ENCODE measurements at regions not wholly inside any gene's neighbourhood (a gene's known extent, or its start where the extent isn't known, plus 50 kb on each side); places are given as distances from the start of the nearest gene placed in this dataset.

DNA sequence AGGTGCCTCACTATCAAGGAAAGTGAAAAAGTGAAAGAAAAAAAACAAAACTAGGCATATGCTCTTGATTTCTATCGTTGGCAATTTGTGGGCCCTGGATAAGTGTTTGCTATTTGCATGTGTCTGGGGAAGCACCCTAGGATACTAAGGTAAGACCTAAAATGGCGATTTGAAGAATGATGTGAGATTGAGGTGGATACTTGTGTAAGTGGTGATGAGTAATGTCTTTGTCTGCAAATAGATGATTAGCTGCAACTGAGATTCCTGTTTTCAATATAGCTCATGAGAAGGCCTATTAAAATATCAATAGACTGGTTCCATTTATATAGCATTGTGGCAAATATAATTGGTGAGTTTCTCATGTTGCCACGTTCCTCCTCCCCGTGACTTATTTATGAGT, 261.7 kb downstream of the NEDD1 start:
- H3K27ac Mint-ChIP-seq, result no peak overlapping the region
- no peaks in the 10 kb centered on the region for H3K4me1 Mint-ChIP-seq (ENCODE audit: low read depth)

DNA sequence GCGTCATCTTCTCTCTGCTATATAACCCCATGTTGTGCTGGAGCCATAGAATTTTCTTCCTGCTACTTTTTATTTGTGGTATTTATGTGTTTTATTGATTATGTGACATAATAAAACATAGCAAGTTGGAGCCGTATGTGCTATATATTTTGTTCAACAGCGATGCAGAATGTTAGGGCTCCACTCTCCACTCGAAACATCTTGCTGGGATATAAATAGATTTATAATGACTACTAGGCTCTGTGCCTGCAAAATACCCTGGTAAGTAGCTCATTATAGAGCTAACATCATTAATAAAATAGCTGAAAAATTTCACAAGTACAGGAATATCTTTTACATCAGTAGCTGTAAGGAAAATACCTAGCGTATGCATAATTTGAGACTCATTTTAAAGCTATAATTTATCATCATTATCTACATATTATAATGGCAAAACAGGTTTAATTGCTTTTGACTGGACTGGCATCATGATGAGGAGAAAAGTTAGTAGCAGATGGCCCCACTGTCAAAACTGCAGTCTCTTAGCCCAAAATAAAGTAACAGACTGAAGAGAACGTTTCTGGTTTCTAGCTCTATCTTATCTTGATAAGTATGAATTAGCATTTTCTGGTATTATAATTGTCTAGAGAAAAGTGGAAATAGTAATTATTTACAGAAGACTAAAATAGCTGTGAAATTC, 263.0 kb downstream of the NEDD1 start:
- Mint-ChIP-seq H3K4me1 (ENCODE audit: low read depth) (no peaks in the 10 kb centered on the region), H3K4me3 (no peak overlapping the region), H3K9me3 (no peaks in the 10 kb centered on the region), H3K27ac (no peak overlapping the region), H3K36me3 (ENCODE audit: low read depth) (no peaks in the 10 kb centered on the region), H3K27me3 (ENCODE audit: insufficient read depth) (peaks cover 1% of the 10 kb centered on the region)
- intact Hi-C loops (cut with micrococcal nuclease), result no loop called here
- DNase-seq (ENCODE audit: low spot score), result no peak

More for the DNA sequence above, 261.7 kb downstream of the NEDD1 start:
- Mint-ChIP-seq H3K36me3 (ENCODE audit: low read depth) (no peaks in the 10 kb centered on the region), H3K4me3 (no peak overlapping the region), H3K9me3 (no peaks in the 10 kb centered on the region), H3K27me3 (ENCODE audit: insufficient read depth) (peaks cover 1% of the 10 kb centered on the region)
- no peak for DNase-seq (ENCODE audit: low spot score)
- intact Hi-C loops (cut with micrococcal nuclease), result no loop called here

DNA sequence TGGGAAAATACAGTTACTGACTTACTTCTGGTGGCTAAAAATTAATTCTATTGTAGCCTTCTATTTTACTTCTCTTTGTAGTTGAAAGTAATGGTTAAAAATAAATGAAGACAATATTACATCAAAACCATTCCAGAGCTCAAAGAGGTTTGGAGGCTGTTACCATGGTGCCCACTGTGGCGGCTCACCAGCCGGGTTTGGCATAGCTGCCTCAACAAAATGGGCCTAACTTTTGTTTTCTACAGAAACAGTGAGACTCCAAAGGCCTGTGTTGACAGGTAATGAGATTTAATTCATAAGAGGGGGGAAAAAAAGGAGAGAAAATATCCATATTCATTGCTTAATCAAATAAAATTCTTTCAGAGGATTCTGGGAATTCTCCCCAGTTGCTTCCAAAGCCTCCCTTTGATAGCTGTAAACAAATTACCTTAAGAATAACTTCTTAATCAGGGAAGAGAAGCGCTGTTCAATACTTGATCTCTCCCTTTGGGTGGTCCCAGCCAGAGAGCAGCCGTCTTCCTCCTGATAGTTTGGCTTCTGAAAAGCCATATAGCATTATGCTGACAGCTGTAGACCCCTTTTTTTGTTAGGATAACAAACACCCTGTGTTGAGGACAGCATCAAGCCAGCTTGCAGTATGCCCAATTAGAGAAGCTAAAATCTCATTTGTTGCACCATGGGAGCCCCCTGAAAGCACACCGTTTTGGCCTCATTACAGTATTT, 266.8 kb downstream of the NEDD1 start:
- DNase-seq (ENCODE audit: low spot score), result no peak
- H3K4me3 Mint-ChIP-seq, result no peak overlapping the region
- no peaks in the 10 kb centered on the region for H3K36me3 Mint-ChIP-seq (ENCODE audit: low read depth)
- intact Hi-C loops (cut with micrococcal nuclease), result no loop called here
- H3K4me1 Mint-ChIP-seq (ENCODE audit: low read depth), result no peaks in the 10 kb centered on the region
- H3K9me3 Mint-ChIP-seq, result no peaks in the 10 kb centered on the region
- no peak overlapping the region for H3K27ac Mint-ChIP-seq
- peaks cover 1% of the 10 kb centered on the region for H3K27me3 Mint-ChIP-seq (ENCODE audit: insufficient read depth)

DNA sequence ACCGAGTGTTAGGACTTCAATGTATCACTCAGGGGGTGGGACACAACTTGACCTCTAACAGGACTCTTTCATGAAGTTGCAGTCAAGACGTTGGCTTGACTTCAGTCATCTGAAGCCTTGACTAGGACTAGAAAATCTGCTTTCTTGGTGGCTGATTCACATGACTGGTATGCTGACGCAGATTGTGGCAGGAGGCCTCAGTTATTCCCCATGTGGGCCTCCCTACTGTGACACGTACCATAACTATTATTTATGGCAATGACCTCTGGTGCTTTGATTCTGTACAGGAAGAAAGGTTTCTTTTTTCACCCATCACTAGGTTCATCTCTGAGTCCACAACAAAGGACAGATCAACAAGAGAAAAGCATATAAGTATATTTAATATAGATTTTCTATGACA, 270.4 kb downstream of the NEDD1 start:
- no peak overlapping the region for H3K4me3 Mint-ChIP-seq
- no peaks in the 10 kb centered on the region for H3K9me3 Mint-ChIP-seq
- no peaks in the 10 kb centered on the region for H3K36me3 Mint-ChIP-seq (ENCODE audit: low read depth)
- intact Hi-C loops (cut with micrococcal nuclease), result no loop called here
- no peaks in the 10 kb centered on the region for H3K4me1 Mint-ChIP-seq (ENCODE audit: low read depth)
- H3K27me3 Mint-ChIP-seq (ENCODE audit: insufficient read depth), result peaks cover 1% of the 10 kb centered on the region
- no peak overlapping the region for H3K27ac Mint-ChIP-seq
- DNase-seq (ENCODE audit: low spot score), result no peak

DNA sequence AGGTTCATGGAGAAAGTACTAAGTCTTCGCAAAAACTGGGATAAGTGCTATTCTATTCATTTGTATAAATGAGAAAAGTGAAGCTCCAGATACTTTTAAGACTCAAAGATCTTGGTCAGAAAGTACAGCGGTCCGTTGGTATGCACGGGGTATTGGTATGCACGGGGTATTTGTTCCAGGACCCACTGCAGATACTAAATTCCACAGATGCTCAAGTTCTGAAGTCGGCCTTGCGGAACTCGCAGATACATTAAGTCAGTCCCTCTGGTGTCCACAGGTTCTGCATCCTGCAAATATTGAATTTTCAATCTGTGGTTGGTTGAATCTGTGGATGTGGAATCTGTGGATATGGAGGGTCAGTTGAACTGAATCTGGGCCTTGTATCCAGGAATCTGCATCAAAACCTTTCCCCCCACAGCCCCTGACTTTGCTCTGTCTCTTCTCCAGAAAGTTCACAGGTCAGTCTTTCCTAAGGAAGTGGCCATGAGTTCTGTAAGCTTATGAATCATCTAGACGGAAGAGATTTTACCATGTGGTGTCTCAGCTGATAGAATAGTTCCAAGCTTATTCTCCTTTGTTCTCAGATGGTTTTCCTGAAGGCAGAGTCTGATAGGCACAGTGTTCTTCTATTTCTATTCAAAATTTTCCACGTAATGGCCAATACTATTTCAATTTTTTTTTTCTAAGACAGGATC, 274.7 kb downstream of the NEDD1 start:
- Mint-ChIP-seq H3K4me3 (no peak overlapping the region), H3K27me3 (ENCODE audit: insufficient read depth) (no peaks in the 10 kb centered on the region), H3K9me3 (no peaks in the 10 kb centered on the region), H3K36me3 (ENCODE audit: low read depth) (no peaks in the 10 kb centered on the region), H3K4me1 (ENCODE audit: low read depth) (no peaks in the 10 kb centered on the region), H3K27ac (no peak overlapping the region)
- no peak for DNase-seq (ENCODE audit: low spot score)
- intact Hi-C loops (cut with micrococcal nuclease), result no loop called here

DNA sequence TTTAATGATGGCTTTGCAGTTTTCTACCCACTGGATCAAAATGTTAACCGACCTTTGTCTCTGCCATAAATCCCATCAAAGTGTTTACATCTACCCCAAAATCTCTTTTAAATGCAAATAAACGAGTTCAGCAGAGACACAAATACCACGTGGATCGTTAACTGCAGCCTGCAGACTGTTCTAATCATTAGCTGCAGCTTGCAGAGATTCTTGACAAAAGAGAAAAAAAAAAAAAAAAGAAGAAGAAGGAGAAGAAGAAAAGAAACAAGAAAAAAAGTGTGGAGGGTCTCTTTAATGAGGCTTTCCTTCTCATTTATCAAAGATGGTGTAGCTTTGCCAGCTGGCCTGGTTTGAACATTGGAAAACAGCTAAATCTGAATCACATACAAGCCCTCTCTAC, 275.7 kb downstream of the NEDD1 start:
- DNase-seq (ENCODE audit: low spot score), result no peak
- Mint-ChIP-seq H3K27ac (no peak overlapping the region), H3K36me3 (ENCODE audit: low read depth) (no peaks in the 10 kb centered on the region), H3K9me3 (no peaks in the 10 kb centered on the region), H3K4me3 (no peak overlapping the region), H3K4me1 (ENCODE audit: low read depth) (no peaks in the 10 kb centered on the region), H3K27me3 (ENCODE audit: insufficient read depth) (no peaks in the 10 kb centered on the region)
- intact Hi-C loops (cut with micrococcal nuclease), result no loop called here

DNA sequence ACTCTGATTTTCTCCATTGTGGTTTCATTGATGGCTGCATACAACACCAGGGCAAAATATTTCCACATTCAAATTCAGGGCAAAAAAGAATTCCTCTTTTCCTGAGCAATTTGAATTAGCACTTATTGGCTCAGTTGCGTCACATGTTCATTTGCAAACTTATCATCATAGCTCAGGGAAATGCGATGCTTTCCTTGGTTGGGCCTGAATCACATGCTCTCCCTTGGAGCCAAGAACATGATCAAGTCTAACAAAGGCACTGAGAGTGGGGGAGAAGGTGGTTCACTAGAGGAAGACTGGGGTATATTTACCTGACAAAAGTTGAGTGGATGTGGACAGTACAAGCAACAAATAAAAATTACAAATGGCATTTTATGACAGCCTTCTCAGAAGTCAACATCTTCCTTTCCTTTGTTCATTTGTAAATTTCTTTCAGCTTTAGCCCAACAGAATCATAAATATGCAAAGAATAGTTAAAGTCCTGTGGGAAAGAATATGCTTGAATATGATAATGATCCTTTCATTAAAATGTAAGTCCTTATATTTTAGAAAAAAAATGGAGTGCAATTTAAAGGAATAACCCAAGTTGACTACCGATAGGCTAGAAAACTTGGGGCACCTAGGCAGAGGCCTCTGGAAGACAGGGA, 277.2 kb downstream of the NEDD1 start:
- intact Hi-C loops (cut with micrococcal nuclease), result no loop called here
- Mint-ChIP-seq H3K4me3 (no peak overlapping the region), H3K36me3 (ENCODE audit: low read depth) (no peaks in the 10 kb centered on the region), H3K9me3 (no peaks in the 10 kb centered on the region), H3K4me1 (ENCODE audit: low read depth) (no peaks in the 10 kb centered on the region), H3K27me3 (ENCODE audit: insufficient read depth) (no peaks in the 10 kb centered on the region), H3K27ac (no peak overlapping the region)
- DNase-seq (ENCODE audit: low spot score), result no peak

DNA sequence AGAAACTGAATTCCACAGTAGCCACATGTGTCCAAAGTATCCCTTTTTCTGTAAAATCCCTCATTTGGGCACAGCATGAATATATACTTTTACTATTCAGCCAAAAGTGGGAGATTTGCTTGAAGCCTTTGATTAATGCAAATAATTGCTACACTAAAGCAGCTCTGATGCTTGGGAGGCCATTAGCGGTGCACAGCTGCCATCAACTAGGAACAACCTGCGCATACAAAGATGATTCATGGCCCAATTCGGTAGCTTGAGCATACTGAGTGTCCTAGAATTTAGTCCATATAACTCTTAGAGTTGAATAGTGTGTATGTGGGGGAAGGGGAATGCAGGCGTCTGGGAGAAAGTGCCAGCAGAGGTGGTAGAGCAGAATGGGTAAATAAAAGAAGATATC, 277.0 kb upstream of the RMST start:
- Mint-ChIP-seq H3K27ac (no peak overlapping the region), H3K4me3 (no peak overlapping the region), H3K36me3 (ENCODE audit: low read depth) (no peaks in the 10 kb centered on the region), H3K9me3 (no peaks in the 10 kb centered on the region), H3K4me1 (ENCODE audit: low read depth) (no peaks in the 10 kb centered on the region), H3K27me3 (ENCODE audit: insufficient read depth) (no peaks in the 10 kb centered on the region)
- intact Hi-C loops (cut with micrococcal nuclease), result no loop called here
- no peak for DNase-seq (ENCODE audit: low spot score)

DNA sequence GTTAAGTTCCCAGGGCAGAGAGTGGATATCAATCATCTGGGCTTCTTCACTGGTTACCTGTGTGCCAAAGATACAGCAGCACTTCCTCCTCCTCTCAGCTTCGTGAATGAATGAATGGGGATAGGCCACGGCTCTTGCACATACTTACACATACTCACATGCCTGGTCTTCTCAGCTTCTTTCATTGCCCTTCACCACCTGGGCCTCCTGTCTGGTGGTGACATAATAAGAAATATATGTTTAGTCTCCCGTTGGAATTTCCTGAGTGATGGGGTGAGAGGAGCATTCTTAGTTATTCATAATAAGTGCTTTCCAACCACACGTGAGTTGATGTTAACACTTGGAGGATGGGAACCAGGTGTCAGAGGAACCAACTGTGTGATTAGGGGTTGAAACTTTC, 268.1 kb upstream of the RMST start:
- H3K36me3 Mint-ChIP-seq (ENCODE audit: low read depth), result no peaks in the 10 kb centered on the region

DNA sequence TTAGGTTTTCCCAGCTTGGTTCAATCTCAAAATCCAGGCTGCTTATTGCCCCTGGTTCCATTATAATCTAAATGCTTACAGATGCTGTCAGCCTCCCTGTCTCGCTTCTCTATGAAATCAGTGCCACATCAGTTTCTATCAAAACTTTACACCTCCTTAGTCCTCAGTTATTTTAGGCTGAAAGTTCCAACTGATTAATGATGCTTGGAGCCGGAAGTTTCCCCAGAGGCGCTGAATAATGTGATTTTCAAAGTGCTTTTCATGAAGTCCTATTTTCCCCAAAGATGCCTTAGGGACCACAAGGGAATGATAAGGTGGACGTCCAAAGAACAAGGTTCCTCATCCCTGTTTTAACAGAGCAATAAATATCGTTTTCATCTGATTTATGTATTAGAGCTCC, 262.4 kb upstream of the RMST start:
- H3K27me3 Mint-ChIP-seq (ENCODE audit: insufficient read depth), result no peaks in the 10 kb centered on the region
- intact Hi-C loops (cut with micrococcal nuclease), result no loop called here
- no peaks in the 10 kb centered on the region for H3K36me3 Mint-ChIP-seq (ENCODE audit: low read depth)
- no peaks in the 10 kb centered on the region for H3K9me3 Mint-ChIP-seq
- H3K4me1 Mint-ChIP-seq (ENCODE audit: low read depth), result no peaks in the 10 kb centered on the region
- H3K27ac Mint-ChIP-seq, result no peak overlapping the region
- DNase-seq (ENCODE audit: low spot score), result no peak
- H3K4me3 Mint-ChIP-seq, result no peak overlapping the region

More for the DNA sequence above, 268.1 kb upstream of the RMST start:
- no peak overlapping the region for H3K4me3 Mint-ChIP-seq
- H3K4me1 Mint-ChIP-seq (ENCODE audit: low read depth), result no peaks in the 10 kb centered on the region
- H3K27me3 Mint-ChIP-seq (ENCODE audit: insufficient read depth), result no peaks in the 10 kb centered on the region
- no peak overlapping the region for H3K27ac Mint-ChIP-seq
- no peaks in the 10 kb centered on the region for H3K9me3 Mint-ChIP-seq
- DNase-seq (ENCODE audit: low spot score), result no peak
- intact Hi-C loops (cut with micrococcal nuclease), result no loop called here

DNA sequence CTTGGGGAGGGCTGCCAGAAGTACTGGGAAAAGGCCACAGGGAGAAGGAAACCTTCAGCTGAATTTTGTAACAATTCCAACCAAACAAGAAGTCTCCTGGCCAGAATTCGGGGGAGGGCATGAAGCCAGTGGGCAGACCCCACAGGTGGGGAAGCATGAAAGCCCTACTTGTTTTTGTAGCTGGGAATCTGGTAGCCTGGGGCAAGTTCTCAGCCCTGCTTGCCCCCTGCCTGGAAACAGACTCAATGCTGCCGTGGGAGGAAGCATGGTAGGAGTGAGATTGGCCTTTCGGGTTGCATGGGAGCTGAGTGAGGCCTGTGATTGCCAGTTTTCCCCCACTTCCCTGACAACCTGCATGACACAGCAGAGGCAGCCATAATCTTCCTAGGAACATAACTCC, 259.2 kb upstream of the RMST start:
- H3K4me1 Mint-ChIP-seq (ENCODE audit: low read depth), result no peaks in the 10 kb centered on the region
- H3K27me3 Mint-ChIP-seq (ENCODE audit: insufficient read depth), result no peaks in the 10 kb centered on the region
- no peaks in the 10 kb centered on the region for H3K36me3 Mint-ChIP-seq (ENCODE audit: low read depth)
- no peak overlapping the region for H3K27ac Mint-ChIP-seq
- no peak overlapping the region for H3K4me3 Mint-ChIP-seq
- H3K9me3 Mint-ChIP-seq, result no peaks in the 10 kb centered on the region
- intact Hi-C loops (cut with micrococcal nuclease), result no loop called here
- no peak for DNase-seq (ENCODE audit: low spot score)

DNA sequence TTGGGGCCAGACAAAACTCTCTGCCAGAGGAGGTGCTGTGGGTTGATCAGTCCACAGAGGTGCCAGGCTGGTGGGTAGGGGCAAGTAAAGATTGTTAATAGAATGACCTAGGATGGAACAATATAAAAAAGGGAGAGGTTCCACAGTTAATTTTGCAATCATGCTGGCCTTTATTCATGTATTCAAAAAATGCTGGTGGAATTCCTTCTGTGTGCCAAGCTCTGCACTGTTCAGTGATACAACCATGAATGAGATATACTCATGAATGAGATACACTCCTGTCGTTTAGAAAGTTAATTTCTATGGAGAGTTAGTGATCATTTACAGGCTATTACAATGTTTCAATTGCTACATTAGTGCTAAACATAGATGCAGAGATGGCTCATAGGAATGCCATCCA, 252.6 kb upstream of the RMST start:
- H3K9me3 Mint-ChIP-seq, result no peaks in the 10 kb centered on the region
- H3K27ac Mint-ChIP-seq, result no peak overlapping the region
- DNase-seq (ENCODE audit: low spot score), result no peak
- H3K4me3 Mint-ChIP-seq, result no peak overlapping the region
- intact Hi-C loops (cut with micrococcal nuclease), result no loop called here
- H3K36me3 Mint-ChIP-seq (ENCODE audit: low read depth), result no peaks in the 10 kb centered on the region
- H3K4me1 Mint-ChIP-seq (ENCODE audit: low read depth), result no peaks in the 10 kb centered on the region
- no peaks in the 10 kb centered on the region for H3K27me3 Mint-ChIP-seq (ENCODE audit: insufficient read depth)

DNA sequence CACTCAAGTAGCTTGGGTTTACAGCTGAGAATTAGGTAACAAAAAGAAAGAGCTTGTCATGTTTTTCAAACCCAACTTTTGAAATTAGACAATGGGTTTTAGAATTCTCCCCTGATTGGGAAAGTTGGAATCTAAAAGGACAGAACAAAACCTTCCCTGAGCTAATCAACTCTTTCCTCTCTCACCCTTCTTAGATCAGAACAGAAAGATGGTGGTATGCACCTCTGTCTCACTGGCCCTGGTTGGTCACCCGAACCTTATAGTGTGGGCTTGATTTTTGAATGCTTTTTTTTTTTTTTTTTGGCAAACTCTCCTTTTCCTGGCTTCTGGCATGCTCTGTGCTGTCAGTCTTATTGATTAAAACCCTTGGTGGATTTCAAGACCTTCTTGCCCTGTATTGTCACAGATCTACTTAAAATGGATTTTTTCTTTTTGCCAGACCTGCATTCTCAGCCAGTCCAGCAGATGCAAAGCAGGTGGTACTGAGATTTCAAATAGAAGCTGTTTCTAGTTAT, 251.1 kb upstream of the RMST start:
- no peaks in the 10 kb centered on the region for H3K9me3 Mint-ChIP-seq
- DNase-seq (ENCODE audit: low spot score), result no peak
- H3K36me3 Mint-ChIP-seq (ENCODE audit: low read depth), result no peaks in the 10 kb centered on the region
- no peaks in the 10 kb centered on the region for H3K27me3 Mint-ChIP-seq (ENCODE audit: insufficient read depth)
- no peak overlapping the region for H3K27ac Mint-ChIP-seq
- H3K4me3 Mint-ChIP-seq, result no peak overlapping the region
- H3K4me1 Mint-ChIP-seq (ENCODE audit: low read depth), result no peaks in the 10 kb centered on the region
- intact Hi-C loops (cut with micrococcal nuclease), result no loop called here
